ENCODE measurements at regions not wholly inside any gene's neighbourhood (a gene's known extent, or its start where the extent isn't known, plus 50 kb on each side); places are given as distances from the start of the nearest gene placed in this dataset.

DNA sequence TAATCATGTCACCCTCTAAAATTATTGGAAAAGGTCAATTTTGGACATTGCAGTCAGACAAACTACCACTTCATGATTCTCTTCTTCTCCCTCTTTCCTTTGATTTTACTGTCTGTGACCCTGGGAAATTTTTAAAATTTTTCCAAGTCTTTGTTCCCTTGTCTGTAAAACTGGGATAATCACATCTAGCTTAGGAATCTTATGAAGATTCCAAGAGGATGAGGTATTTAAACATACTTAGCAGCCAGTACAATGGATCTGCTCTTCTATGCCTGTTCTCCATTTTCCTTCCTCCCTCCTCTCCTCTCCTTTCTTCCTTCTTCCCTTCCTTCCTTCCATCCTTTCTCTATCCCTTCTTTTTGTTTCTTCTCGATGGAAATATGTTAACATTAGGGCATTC lies 651.6 kb upstream of the MARCKS start:
- TF ChIP-seq, protein P1, sequence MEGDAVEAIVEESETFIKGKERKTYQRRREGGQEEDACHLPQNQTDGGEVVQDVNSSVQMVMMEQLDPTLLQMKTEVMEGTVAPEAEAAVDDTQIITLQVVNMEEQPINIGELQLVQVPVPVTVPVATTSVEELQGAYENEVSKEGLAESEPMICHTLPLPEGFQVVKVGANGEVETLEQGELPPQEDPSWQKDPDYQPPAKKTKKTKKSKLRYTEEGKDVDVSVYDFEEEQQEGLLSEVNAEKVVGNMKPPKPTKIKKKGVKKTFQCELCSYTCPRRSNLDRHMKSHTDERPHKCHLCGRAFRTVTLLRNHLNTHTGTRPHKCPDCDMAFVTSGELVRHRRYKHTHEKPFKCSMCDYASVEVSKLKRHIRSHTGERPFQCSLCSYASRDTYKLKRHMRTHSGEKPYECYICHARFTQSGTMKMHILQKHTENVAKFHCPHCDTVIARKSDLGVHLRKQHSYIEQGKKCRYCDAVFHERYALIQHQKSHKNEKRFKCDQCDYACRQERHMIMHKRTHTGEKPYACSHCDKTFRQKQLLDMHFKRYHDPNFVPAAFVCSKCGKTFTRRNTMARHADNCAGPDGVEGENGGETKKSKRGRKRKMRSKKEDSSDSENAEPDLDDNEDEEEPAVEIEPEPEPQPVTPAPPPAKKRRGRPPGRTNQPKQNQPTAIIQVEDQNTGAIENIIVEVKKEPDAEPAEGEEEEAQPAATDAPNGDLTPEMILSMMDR (IDR thresholded peaks at IDR 0.05; ENCODE audit: low read length) = no peak
- TF ChIP-seq EZH2 (optimal IDR thresholded peaks at IDR 0.05; ENCODE audit: low read depth, low read length) (no peak), EZH2phosphoT487 (IDR thresholded peaks at IDR 0.05; ENCODE audit: low read length) (no peak)
- no peak overlapping the region for H3K27ac ChIP-seq (ENCODE audit: low read length)
- no peaks in the 10 kb centered on the region for H3K27me3 ChIP-seq (replicated peaks; ENCODE audit: insufficient read depth, low read length)
- H3K9me3 ChIP-seq (replicated peaks; ENCODE audit: insufficient read depth, low read length) = no peaks in the 10 kb centered on the region
- H3K9ac ChIP-seq (ENCODE audit: low read length) = no peak overlapping the region
- no peaks in the 10 kb centered on the region for H3K79me2 ChIP-seq (ENCODE audit: low read length)
- no peaks in the 10 kb centered on the region for H4K20me1 ChIP-seq (ENCODE audit: insufficient read depth, low read length)
- H3K4me1 ChIP-seq (ENCODE audit: low read length) = no peaks in the 10 kb centered on the region
- no peak for DNase-seq
- no peak overlapping the region for H2AFZ ChIP-seq (ENCODE audit: low read length)
- H3K36me3 ChIP-seq (replicated peaks; ENCODE audit: insufficient read depth, low read length) = no peaks in the 10 kb centered on the region
- no peak overlapping the region for H3K4me2 ChIP-seq (ENCODE audit: low read depth, low read length)
- no peak overlapping the region for H3K4me3 ChIP-seq (ENCODE audit: low read length)
- no peaks in the 10 kb centered on the region for H3K9me2 ChIP-seq (replicated peaks; ENCODE audit: insufficient read depth, low read length)
- H3F3A ChIP-seq (ENCODE audit: insufficient read depth, low read length) = no peaks in the 10 kb centered on the region

DNA sequence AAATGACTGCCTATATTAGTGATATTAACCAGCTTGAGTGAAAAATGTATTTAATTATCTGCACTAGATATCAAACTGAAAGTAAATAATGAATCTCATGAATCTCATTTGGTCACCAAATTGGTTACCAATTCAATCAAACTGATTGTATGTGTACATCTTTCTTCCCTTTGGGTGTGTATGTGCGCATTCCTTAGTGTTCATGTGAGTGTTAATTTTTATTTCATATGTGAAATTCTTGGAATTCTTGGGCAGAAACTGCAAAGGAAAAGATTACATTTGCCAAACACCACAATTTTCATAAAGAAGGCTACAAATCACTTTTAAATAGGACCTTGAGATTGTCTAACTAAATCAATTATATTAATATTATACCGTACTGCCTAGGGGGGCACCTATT lies 648.4 kb upstream of the MARCKS start:
- no peaks in the 10 kb centered on the region for H3K36me3 ChIP-seq (replicated peaks; ENCODE audit: insufficient read depth, low read length)
- H3K79me2 ChIP-seq (ENCODE audit: low read length) = no peaks in the 10 kb centered on the region
- no peak for DNase-seq
- no peak overlapping the region for H3K4me3 ChIP-seq (ENCODE audit: low read length)
- no peaks in the 10 kb centered on the region for H3K4me1 ChIP-seq (ENCODE audit: low read length)
- TF ChIP-seq, protein P1 (IDR thresholded peaks at IDR 0.05; ENCODE audit: low read length) = no peak
- TF ChIP-seq EZH2 (optimal IDR thresholded peaks at IDR 0.05; ENCODE audit: low read depth, low read length) (no peak), EZH2phosphoT487 (IDR thresholded peaks at IDR 0.05; ENCODE audit: low read length) (no peak)
- H3K9me3 ChIP-seq (replicated peaks; ENCODE audit: insufficient read depth, low read length) = no peaks in the 10 kb centered on the region
- H4K20me1 ChIP-seq (ENCODE audit: insufficient read depth, low read length) = no peaks in the 10 kb centered on the region
- H3K27me3 ChIP-seq (replicated peaks; ENCODE audit: insufficient read depth, low read length) = no peaks in the 10 kb centered on the region
- H3K9ac ChIP-seq (ENCODE audit: low read length) = no peak overlapping the region
- H3K27ac ChIP-seq (ENCODE audit: low read length) = no peak overlapping the region
- no peaks in the 10 kb centered on the region for H3K9me2 ChIP-seq (replicated peaks; ENCODE audit: insufficient read depth, low read length)
- H2AFZ ChIP-seq (ENCODE audit: low read length) = no peak overlapping the region
- H3F3A ChIP-seq (ENCODE audit: insufficient read depth, low read length) = no peaks in the 10 kb centered on the region
- no peak overlapping the region for H3K4me2 ChIP-seq (ENCODE audit: low read depth, low read length)

DNA sequence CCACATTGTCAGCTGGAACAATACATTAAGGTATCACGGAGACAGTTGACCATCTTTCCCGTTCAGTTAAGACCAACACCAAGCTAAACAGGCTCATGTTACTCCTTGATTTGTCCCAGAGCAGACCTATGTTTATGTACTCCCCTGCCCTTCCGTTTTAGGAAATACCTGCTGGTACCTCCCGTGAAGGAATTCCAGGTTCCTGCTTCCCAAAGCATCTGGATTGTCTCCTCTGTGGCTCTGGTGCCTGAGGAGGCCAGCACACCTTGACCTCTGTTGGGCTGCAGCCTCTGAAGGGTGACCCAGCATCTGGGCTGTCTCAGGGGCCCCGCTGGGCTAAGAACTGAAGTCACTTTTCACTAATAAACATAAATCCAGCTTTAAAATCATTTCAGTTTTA lies 647.8 kb upstream of the MARCKS start:
- H3K9me2 ChIP-seq (replicated peaks; ENCODE audit: insufficient read depth, low read length) = no peaks in the 10 kb centered on the region
- H3F3A ChIP-seq (ENCODE audit: insufficient read depth, low read length) = no peaks in the 10 kb centered on the region
- H4K20me1 ChIP-seq (ENCODE audit: insufficient read depth, low read length) = no peaks in the 10 kb centered on the region
- no peak overlapping the region for H3K4me3 ChIP-seq (ENCODE audit: low read length)
- H3K9ac ChIP-seq (ENCODE audit: low read length) = no peak overlapping the region
- H3K4me1 ChIP-seq (ENCODE audit: low read length) = no peaks in the 10 kb centered on the region
- no peaks in the 10 kb centered on the region for H3K9me3 ChIP-seq (replicated peaks; ENCODE audit: insufficient read depth, low read length)
- H3K27ac ChIP-seq (ENCODE audit: low read length) = no peak overlapping the region
- no peak overlapping the region for H2AFZ ChIP-seq (ENCODE audit: low read length)
- H3K4me2 ChIP-seq (ENCODE audit: low read depth, low read length) = no peak overlapping the region
- H3K27me3 ChIP-seq (replicated peaks; ENCODE audit: insufficient read depth, low read length) = no peaks in the 10 kb centered on the region
- TF ChIP-seq EZH2 (optimal IDR thresholded peaks at IDR 0.05; ENCODE audit: low read depth, low read length) = no peak
- TF ChIP-seq, protein P1 (IDR thresholded peaks at IDR 0.05; ENCODE audit: low read length) = no peak
- no peak for TF ChIP-seq EZH2phosphoT487 (IDR thresholded peaks at IDR 0.05; ENCODE audit: low read length)
- H3K36me3 ChIP-seq (replicated peaks; ENCODE audit: insufficient read depth, low read length) = no peaks in the 10 kb centered on the region
- H3K79me2 ChIP-seq (ENCODE audit: low read length) = no peaks in the 10 kb centered on the region
- DNase-seq = no peak

Measured in MM.1S (cell line).